Spleen (tissue), 7 donors: ENCODE measurements at regions not wholly inside any gene's neighbourhood (a gene's known extent, or its start where the extent isn't known, plus 50 kb on each side); places are given as distances from the start of the nearest gene placed in this dataset.
"Not testable (repeated sequence)": the region's sequence is repeated elsewhere in the genome, so short reads cannot be mapped to it uniquely, and the experiment has no call there.

Experiments
- CTCF ChIP-seq, 11 experiments: fragments of 200-600 bp in 7 of 11; fragments of 450-650 bp in 4 of 11; sonication (generic) in 4 of 11; IDR thresholded peaks in 8 of 11; conservative IDR thresholded peaks in 3 of 11; 1 replicate in 7 of 11; 2 replicates in 4 of 11; pipeline versions ENCODE4 v1.4.0 to v1.8.0; 2016 to 2021; ENCODE audit warnings: antibody characterized with exemption in 11 of 11, inconsistent platforms in 4 of 11, mild to moderate bottlenecking in 1 of 11
- POLR2A ChIP-seq, 3 donors: fragments of 450-650 bp; IDR thresholded peaks; one replicate each; pipeline ENCODE4 v1.5.1; 2017; ENCODE audit warnings: antibody characterized with exemption in 3 of 3, mild to moderate bottlenecking in 1 of 3
- POLR2AphosphoS5 ChIP-seq, 3 donors: sonication (generic); formaldehyde crosslinking; IDR thresholded peaks; one replicate each; pipeline ENCODE4 v1.5.1; 2017; ENCODE audit warnings: antibody characterized with exemption in 3 of 3
- donor health status: DM: no; HTN: no; CAD: no; lungs with moderate emphysema.
- donor health status: DM: no; HTN: no; CAD: no.
- donor health status: DM: no; HTN: no; CAD: no.

GRCh38 chr3:75444634-75445033 lies 219.5 kb upstream of the FRG2C start:
- TF ChIP-seq POLR2A (IDR thresholded peaks at IDR 0.05); CTCF (IDR thresholded peaks at IDR 0.05 in 8 of 11, conservative IDR thresholded peaks at IDR 0.05 in 3 of 11); POLR2AphosphoS5 (IDR thresholded peaks at IDR 0.05): not testable (repeated sequence)
